HCT116 (cell line): ENCODE measurements at regions not wholly inside any gene's neighbourhood (a gene's known extent, or its start where the extent isn't known, plus 50 kb on each side); places are given as distances from the start of the nearest gene placed in this dataset.

Experiments
- ATAC-seq: fragments of 200-7000 bp; cut with Tn5 transposase; 2 replicates; pipeline ENCODE4 v1.9.1; 2020; ENCODE audit warnings: mild to moderate bottlenecking, moderate library complexity
- BruUV-seq: library from RNA; stranded (reverse); fragments of 400-500 nt; replicated peaks from 2 replicates; lab custom pipeline; 2021; lab: Mats Ljungman, UMichigan
- CTCF ChIA-PET: fragments of 300-600 bp; sonication (Branson Sonifier 250); formaldehyde crosslinking; loops from one replicate; lab custom pipeline; 2021; ENCODE audit warnings: antibody characterized with exemption; lab: Charles Lee
- POLR2A ChIA-PET: fragments of 300-600, 350-600 bp; sonication (Branson Sonifier 250); formaldehyde crosslinking; loops from one replicate; lab custom pipeline; 2021; ENCODE audit warnings: antibody characterized with exemption; lab: Charles Lee
- RAD21 ChIA-PET, 2 experiments: fragments of 300-600 bp; sonication (Branson Sonifier 250); formaldehyde crosslinking; loops; one replicate each; lab custom pipeline; 2023; ENCODE audit warnings: low total read pairs in 2 of 2; ENCODE audit not compliant: uncharacterized antibody in 2 of 2, unreplicated experiment in 2 of 2, low non-redundant PET in 1 of 2; lab: Charles Lee
- DNase-seq: peaks from one replicate; pipeline ENCODE4 v3.0.0-alpha.2; 2010; ENCODE audit warnings: low read depth, low spot score
- H2AFZ ChIP-seq: fragments of 200-600 bp; shearing (Covaris generic), sonication (generic); 2 replicates; pipeline ENCODE4 v1.6.1; 2017; ENCODE audit warnings: low read depth, mixed run types, mixed read lengths, antibody characterized with exemption, low read length; ENCODE audit not compliant: poor library complexity, severe bottlenecking
- H3K27ac ChIP-seq: 2 replicates; pipeline ENCODE4 v1.5.1; 2012; ENCODE audit warnings: low read depth, low read length
- H3K27me3 ChIP-seq: fragments of 200-600 bp; sonication (generic); 2 replicates; pipeline ENCODE4 v1.6.1; 2016; ENCODE audit warnings: mixed run types, low read length, mixed read lengths; ENCODE audit not compliant: insufficient read depth
- H3K36me3 ChIP-seq, 2 experiments: fragments of 200-500 bp in 1 of 2; fragments of 200-600 bp in 1 of 2; sonication (Bioruptor generic) in 1 of 2; sonication (generic) in 1 of 2; 2 replicates each; pipeline versions ENCODE4 v1.5.1 to v1.6.1; 2014 to 2016; ENCODE audit warnings: low read length in 2 of 2, inconsistent platforms in 1 of 2, mixed read lengths in 1 of 2, mixed run types in 1 of 2; ENCODE audit not compliant: insufficient read depth in 2 of 2, control insufficient read depth in 1 of 2
- H3K4me1 ChIP-seq, 2 experiments: fragments of 200-600 bp in 1 of 2; sonication (generic) in 1 of 2; 2 replicates each; pipeline versions ENCODE4 v1.5.1 to v1.6.1; 2012 to 2017; ENCODE audit warnings: low read length in 2 of 2, inconsistent platforms in 1 of 2, mild to moderate bottlenecking in 1 of 2, mixed read lengths in 1 of 2, mixed run types in 1 of 2, moderate library complexity in 1 of 2; ENCODE audit not compliant: insufficient read depth in 2 of 2, control insufficient read depth in 1 of 2
- H3K4me2 ChIP-seq: fragments of 200-600 bp; sonication (generic); 2 replicates; pipeline ENCODE4 v1.6.1; 2017; ENCODE audit warnings: mixed run types, low read length, mixed read lengths
- H3K4me3 ChIP-seq, 2 experiments: fragments of 200-600 bp in 1 of 2; sonication (generic) in 1 of 2; replicated peaks in 1 of 2; 2 replicates each; pipeline ENCODE4 v1.5.1; 2011 to 2016; ENCODE audit warnings: low read length in 2 of 2, control low read depth in 1 of 2, low read depth in 1 of 2, mild to moderate bottlenecking in 1 of 2, mixed read lengths in 1 of 2, mixed run types in 1 of 2
- H3K79me2 ChIP-seq: fragments of 200-600 bp; sonication (generic); 2 replicates; pipeline ENCODE4 v1.6.1; 2017; ENCODE audit warnings: mild to moderate bottlenecking, mixed run types, low read length, moderate library complexity, mixed read lengths; ENCODE audit not compliant: insufficient read depth
- H3K9ac ChIP-seq: fragments of 200-600 bp; sonication (generic); 2 replicates; pipeline ENCODE4 v1.6.1; 2016; ENCODE audit warnings: low read length, mixed read lengths
- H3K9me2 ChIP-seq: fragments of 200-600 bp; sonication (generic), shearing (Covaris generic); 2 replicates; pipeline ENCODE4 v1.6.1; 2017; ENCODE audit warnings: mixed run types, mild to moderate bottlenecking, moderate library complexity; ENCODE audit not compliant: insufficient read depth
- H3K9me3 ChIP-seq, 2 experiments: fragments of 200-500 bp in 1 of 2; fragments of 200-600 bp in 1 of 2; sonication (Bioruptor generic) in 1 of 2; sonication (generic) in 1 of 2; 2 replicates each; pipeline ENCODE4 v1.6.1; 2014 to 2017; ENCODE audit warnings: low read length in 2 of 2, mixed read lengths in 2 of 2, inconsistent platforms in 1 of 2, low read depth in 1 of 2, mild to moderate bottlenecking in 1 of 2, mixed run types in 1 of 2, moderate library complexity in 1 of 2; ENCODE audit not compliant: control insufficient read depth in 1 of 2, insufficient read depth in 1 of 2
- H4K20me1 ChIP-seq: fragments of 200-600 bp; sonication (generic), shearing (Covaris generic); 2 replicates; pipeline ENCODE4 v1.6.1; 2017; ENCODE audit warnings: mixed run types, mild to moderate bottlenecking, moderate library complexity; ENCODE audit not compliant: insufficient read depth
- CBX3 ChIP-seq: IDR thresholded peaks from 2 replicates; pipeline ENCODE4 v1.6.1; 2012; ENCODE audit warnings: low read depth
- EGR1 ChIP-seq: IDR thresholded peaks from 2 replicates; pipeline ENCODE4 v1.6.1; 2012; ENCODE audit warnings: low read depth
- EZH2 ChIP-seq: fragments of 200-600 bp; sonication (generic); IDR thresholded peaks from 2 replicates; pipeline ENCODE4 v1.6.1; 2017; ENCODE audit warnings: antibody characterized with exemption, mixed run types
- FOSL1 ChIP-seq: IDR thresholded peaks from 2 replicates; pipeline ENCODE4 v1.6.1; 2012; ENCODE audit warnings: low read depth
- POLR2A ChIP-seq: IDR thresholded peaks from 2 replicates; pipeline ENCODE4 v1.7.0; 2011; ENCODE audit warnings: borderline replicate concordance; ENCODE audit not compliant: insufficient read depth, insufficient read length; ENCODE audit errors: extremely low read depth
- POLR2AphosphoS5 ChIP-seq: IDR thresholded peaks from 2 replicates; pipeline ENCODE4 v1.6.1; 2011; ENCODE audit warnings: mild to moderate bottlenecking, low read depth, low read length, moderate library complexity
- RAD21 ChIP-seq: IDR thresholded peaks from 2 replicates; pipeline ENCODE4 v1.6.1; 2012; ENCODE audit warnings: low read depth, mild to moderate bottlenecking
- TCF7L2 ChIP-seq: IDR thresholded peaks from 2 replicates; pipeline ENCODE4 v1.7.0; 2011; ENCODE audit warnings: borderline replicate concordance, inconsistent platforms; ENCODE audit not compliant: insufficient read depth, insufficient read length; ENCODE audit errors: extremely low read depth
- ZNF274 ChIP-seq: fragments of 200-500 bp; sonication (Bioruptor generic); IDR thresholded peaks from 2 replicates; pipeline ENCODE4 v1.6.1; 2014; ENCODE audit warnings: mild to moderate bottlenecking, low read depth, low read length, inconsistent platforms
- intact Hi-C: fragments of 100-400 bp; cut with micrococcal nuclease; formaldehyde crosslinking; loops from 2 replicates; pipeline ENCODE4 v1.10.0; 2022
- TF ChIP-seq, protein P1 (sequence below): IDR thresholded peaks from 2 replicates; pipeline ENCODE4 v1.6.1; 2012; ENCODE audit warnings: low read depth
- TF ChIP-seq, protein P2 (sequence below), 3 experiments: fragments of 200-600 bp in 1 of 3; sonication (generic) in 1 of 3; IDR thresholded peaks in 2 of 3; conservative IDR thresholded peaks in 1 of 3; 2 replicates each; pipeline ENCODE4 v1.5.1; 2012 to 2017; ENCODE audit warnings: low read depth in 2 of 3, low read length in 2 of 3, antibody characterized with exemption in 1 of 3, borderline replicate concordance in 1 of 3, control low read depth in 1 of 3, mild to moderate bottlenecking in 1 of 3, mixed read lengths in 1 of 3, mixed run types in 1 of 3, moderate library complexity in 1 of 3; ENCODE audit not compliant: insufficient read depth in 1 of 3
- TF ChIP-seq, protein P3 (sequence below): IDR thresholded peaks from 2 replicates; pipeline ENCODE4 v1.6.1; 2011; ENCODE audit warnings: mild to moderate bottlenecking, low read length, moderate library complexity; ENCODE audit not compliant: insufficient replicate concordance; ENCODE audit errors: extremely low read depth
- TF ChIP-seq, protein P4 (sequence below): IDR thresholded peaks from 2 replicates; pipeline ENCODE4 v1.6.1; 2012

DNA sequence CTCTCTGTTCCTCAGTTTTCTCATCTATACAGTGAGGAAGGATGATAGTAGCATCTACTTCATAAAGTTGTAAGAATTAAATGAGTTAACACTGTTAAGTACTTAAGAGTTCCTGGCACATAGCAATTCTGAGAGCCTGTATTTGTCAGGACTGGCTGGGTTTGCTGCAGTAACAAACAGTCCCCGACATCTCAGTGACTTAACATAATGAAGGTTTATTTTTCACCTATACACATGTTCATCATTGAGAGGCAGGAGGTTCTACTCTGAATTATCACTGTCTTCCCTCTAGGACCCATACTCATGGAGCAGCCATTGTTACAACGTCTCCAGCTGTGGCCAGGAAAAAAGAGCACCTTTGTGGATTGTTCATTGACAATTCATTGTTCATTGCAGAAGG lies 190.6 kb upstream of the PROK2 start:
- RAD21 ChIA-PET, result no interaction called here
- Histone ChIP-seq H2AFZ (no peak overlapping the region), H3K4me3 (no peak overlapping the region), H3K79me2 (no peaks in the 10 kb centered on the region), H3K4me1 (peaks cover 0 to 4% of the 10 kb centered on the region in 2 experiments; a peak in 1 of 4 replicates), H3K4me2 (no peak overlapping the region), H4K20me1 (no peaks in the 10 kb centered on the region), H3K36me3 (no peaks in the 10 kb centered on the region), H3K27me3 (peaks cover 12% of the 10 kb centered on the region; the same call in 1 of the 2 replicates), H3K9me3 (no peaks in the 10 kb centered on the region), H3K9me2 (no peaks in the 10 kb centered on the region), H3K9ac (no peak overlapping the region), H3K27ac (no peak overlapping the region)
- no peak for TF ChIP-seq TCF7L2
- TF ChIP-seq, protein P1, sequence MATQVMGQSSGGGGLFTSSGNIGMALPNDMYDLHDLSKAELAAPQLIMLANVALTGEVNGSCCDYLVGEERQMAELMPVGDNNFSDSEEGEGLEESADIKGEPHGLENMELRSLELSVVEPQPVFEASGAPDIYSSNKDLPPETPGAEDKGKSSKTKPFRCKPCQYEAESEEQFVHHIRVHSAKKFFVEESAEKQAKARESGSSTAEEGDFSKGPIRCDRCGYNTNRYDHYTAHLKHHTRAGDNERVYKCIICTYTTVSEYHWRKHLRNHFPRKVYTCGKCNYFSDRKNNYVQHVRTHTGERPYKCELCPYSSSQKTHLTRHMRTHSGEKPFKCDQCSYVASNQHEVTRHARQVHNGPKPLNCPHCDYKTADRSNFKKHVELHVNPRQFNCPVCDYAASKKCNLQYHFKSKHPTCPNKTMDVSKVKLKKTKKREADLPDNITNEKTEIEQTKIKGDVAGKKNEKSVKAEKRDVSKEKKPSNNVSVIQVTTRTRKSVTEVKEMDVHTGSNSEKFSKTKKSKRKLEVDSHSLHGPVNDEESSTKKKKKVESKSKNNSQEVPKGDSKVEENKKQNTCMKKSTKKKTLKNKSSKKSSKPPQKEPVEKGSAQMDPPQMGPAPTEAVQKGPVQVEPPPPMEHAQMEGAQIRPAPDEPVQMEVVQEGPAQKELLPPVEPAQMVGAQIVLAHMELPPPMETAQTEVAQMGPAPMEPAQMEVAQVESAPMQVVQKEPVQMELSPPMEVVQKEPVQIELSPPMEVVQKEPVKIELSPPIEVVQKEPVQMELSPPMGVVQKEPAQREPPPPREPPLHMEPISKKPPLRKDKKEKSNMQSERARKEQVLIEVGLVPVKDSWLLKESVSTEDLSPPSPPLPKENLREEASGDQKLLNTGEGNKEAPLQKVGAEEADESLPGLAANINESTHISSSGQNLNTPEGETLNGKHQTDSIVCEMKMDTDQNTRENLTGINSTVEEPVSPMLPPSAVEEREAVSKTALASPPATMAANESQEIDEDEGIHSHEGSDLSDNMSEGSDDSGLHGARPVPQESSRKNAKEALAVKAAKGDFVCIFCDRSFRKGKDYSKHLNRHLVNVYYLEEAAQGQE, result no peak
- TF ChIP-seq POLR2AphosphoS5, result no peak
- TF ChIP-seq POLR2A, result no peak
- CTCF ChIA-PET, result no interaction called here
- intact Hi-C loops, result no loop called here
- POLR2A ChIA-PET, result no interaction called here
- ATAC-seq, result no peak
- DNase-seq, result no peak
- no TSS peak for BruUV-seq

DNA sequence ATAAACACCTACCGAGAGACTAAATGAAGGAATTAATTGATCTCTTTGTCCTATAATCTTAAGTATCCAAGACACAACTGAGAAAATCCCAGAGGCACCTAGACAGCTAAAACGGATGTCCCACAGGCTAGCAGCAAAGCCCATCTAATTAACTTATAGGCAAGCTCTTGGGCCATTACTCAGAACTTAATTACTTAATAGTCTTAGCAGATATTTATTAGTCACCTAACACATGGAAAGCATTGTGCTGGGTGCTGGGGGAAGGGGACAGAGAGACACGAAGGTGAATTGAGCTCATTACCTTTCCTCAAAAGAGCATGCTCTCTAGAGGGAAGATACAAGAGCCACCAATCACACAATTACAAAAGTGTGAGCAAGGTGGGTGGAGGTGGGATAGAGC lies 189.8 kb upstream of the PROK2 start:
- no TSS peak for BruUV-seq
- DNase-seq (no peak), ATAC-seq (no peak)
- no peaks in the 10 kb centered on the region for H3K9me3 ChIP-seq
- H3K4me2 ChIP-seq, result no peak overlapping the region
- H3K27ac ChIP-seq, result no peak overlapping the region
- no peaks in the 10 kb centered on the region for H4K20me1 ChIP-seq
- no peaks in the 10 kb centered on the region for H3K36me3 ChIP-seq
- no peaks in the 10 kb centered on the region for H3K79me2 ChIP-seq
- H3K9ac ChIP-seq, result no peak overlapping the region
- RAD21 ChIA-PET, result no interaction called here
- CTCF ChIA-PET, result no interaction called here
- POLR2A ChIA-PET, result no interaction called here
- intact Hi-C loops, result no loop called here
- H3K4me3 ChIP-seq, result no peak overlapping the region
- H3K27me3 ChIP-seq, result peaks cover 18% of the 10 kb centered on the region
- peaks cover 0 to 4% of the 10 kb centered on the region in 2 experiments; a peak in 1 of 4 replicates for H3K4me1 ChIP-seq
- no peak overlapping the region for H2AFZ ChIP-seq
- H3K9me2 ChIP-seq, result no peaks in the 10 kb centered on the region
- TF ChIP-seq ZNF274, result no peak
- TF ChIP-seq, protein P2, sequence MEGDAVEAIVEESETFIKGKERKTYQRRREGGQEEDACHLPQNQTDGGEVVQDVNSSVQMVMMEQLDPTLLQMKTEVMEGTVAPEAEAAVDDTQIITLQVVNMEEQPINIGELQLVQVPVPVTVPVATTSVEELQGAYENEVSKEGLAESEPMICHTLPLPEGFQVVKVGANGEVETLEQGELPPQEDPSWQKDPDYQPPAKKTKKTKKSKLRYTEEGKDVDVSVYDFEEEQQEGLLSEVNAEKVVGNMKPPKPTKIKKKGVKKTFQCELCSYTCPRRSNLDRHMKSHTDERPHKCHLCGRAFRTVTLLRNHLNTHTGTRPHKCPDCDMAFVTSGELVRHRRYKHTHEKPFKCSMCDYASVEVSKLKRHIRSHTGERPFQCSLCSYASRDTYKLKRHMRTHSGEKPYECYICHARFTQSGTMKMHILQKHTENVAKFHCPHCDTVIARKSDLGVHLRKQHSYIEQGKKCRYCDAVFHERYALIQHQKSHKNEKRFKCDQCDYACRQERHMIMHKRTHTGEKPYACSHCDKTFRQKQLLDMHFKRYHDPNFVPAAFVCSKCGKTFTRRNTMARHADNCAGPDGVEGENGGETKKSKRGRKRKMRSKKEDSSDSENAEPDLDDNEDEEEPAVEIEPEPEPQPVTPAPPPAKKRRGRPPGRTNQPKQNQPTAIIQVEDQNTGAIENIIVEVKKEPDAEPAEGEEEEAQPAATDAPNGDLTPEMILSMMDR (IDR thresholded peaks at IDR 0.05 in 2 of 3, conservative IDR thresholded peaks at IDR 0.05 in 1 of 3; ENCODE audit: borderline replicate concordance in 1 of 3, insufficient read depth in 1 of 3, low read depth in 2 of 3, low read length in 2 of 3), result no peak
- TF ChIP-seq RAD21, result no peak
- TF ChIP-seq, protein P3, sequence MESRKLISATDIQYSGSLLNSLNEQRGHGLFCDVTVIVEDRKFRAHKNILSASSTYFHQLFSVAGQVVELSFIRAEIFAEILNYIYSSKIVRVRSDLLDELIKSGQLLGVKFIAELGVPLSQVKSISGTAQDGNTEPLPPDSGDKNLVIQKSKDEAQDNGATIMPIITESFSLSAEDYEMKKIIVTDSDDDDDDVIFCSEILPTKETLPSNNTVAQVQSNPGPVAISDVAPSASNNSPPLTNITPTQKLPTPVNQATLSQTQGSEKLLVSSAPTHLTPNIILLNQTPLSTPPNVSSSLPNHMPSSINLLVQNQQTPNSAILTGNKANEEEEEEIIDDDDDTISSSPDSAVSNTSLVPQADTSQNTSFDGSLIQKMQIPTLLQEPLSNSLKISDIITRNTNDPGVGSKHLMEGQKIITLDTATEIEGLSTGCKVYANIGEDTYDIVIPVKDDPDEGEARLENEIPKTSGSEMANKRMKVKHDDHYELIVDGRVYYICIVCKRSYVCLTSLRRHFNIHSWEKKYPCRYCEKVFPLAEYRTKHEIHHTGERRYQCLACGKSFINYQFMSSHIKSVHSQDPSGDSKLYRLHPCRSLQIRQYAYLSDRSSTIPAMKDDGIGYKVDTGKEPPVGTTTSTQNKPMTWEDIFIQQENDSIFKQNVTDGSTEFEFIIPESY, result no peak
- no peak for TF ChIP-seq EGR1
- no peak for TF ChIP-seq CBX3
- TF ChIP-seq, protein P4, sequence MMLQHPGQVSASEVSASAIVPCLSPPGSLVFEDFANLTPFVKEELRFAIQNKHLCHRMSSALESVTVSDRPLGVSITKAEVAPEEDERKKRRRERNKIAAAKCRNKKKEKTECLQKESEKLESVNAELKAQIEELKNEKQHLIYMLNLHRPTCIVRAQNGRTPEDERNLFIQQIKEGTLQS, result no peak
- TF ChIP-seq EZH2, result no peak
- no peak for TF ChIP-seq FOSL1
